Putamen (tissue), 1 donor: ENCODE measurements at regions not wholly inside any gene's neighbourhood (a gene's known extent, or its start where the extent isn't known, plus 50 kb on each side); places are given as distances from the start of the nearest gene placed in this dataset.
A peak's percentile ranks its signal among the peaks of the same experiment; 100 is the strongest.
"Not testable (repeated sequence)": the region's sequence is repeated elsewhere in the genome, so short reads cannot be mapped to it uniquely, and the experiment has no call there.

ENCODE experiments used
- DNase-seq: peaks from one replicate; pipeline ENCODE4 v3.0.0-alpha.2; 2016; ENCODE audit warnings: low spot score

DNA sequence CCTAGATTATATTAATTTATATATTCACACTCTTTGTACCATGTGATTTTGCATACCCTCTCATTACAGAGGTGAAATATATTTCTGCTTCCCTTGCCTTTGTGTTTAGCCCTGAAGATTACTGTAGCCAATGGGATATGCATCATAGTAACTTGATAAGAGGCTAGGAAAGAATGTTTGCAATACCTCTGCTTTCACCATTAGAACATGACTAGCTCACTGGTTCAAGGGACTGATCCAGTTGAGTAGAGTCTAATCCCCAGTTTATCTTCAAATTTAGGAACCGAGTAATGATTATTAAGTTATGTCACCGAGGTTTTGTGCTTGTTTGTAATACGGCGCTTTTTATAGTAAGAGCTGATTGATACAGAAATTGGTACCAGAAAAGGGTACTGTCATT lies 552.6 kb upstream of the GJE1 start:
- DNase-seq, result no peak

DNA sequence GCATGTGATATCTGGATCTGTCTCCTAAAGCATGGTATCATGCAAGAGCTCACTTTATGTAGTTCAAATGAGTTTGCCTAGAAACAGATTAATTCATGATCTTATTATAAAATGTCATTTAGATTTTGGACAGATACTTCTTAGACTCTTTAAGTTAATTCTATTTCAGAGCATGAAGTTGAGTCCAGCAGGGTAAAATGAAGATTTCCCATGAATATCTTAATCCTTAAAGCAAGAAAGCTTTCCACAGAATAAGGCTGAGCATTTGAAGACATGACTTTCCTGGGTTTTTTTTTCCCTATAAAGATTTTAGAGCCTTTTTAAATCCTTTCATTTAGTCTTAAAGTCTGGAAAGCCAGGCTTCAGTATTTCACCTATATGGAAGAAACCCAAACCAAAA lies 556.0 kb upstream of the GJE1 start:
- no peak for DNase-seq

GRCh38 chr6:141562851-141563763 lies 569.6 kb upstream of the GJE1 start:
- DNase-seq, result peak; percentile 75

- DNase-seq, result peak; percentile 3
Observed at GRCh38 chr6:141562186-141562811, 570.4 kb upstream of the GJE1 start.

DNA sequence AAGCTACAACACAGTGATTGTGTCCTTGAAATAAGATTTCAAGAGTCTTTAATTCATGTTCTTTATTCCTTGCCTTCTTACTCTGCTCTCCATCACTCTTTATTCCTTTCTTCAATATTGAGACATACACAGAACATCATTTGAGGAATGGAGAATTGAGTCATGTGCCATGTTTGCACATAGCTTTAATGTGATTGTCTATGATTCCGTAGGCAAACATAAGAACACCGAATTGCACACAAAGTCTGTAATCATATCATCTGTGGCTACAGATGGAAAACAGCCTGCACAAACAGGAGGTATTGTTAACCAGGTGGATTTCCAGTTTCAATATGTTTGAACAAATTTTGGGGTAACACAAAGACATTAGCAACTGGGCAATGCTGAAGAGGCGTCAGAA lies 571.6 kb upstream of the GJE1 start:
- no peak for DNase-seq

GRCh38 chr6:141552463-141552862 lies 580.3 kb upstream of the GJE1 start:
- no peak for DNase-seq

DNA sequence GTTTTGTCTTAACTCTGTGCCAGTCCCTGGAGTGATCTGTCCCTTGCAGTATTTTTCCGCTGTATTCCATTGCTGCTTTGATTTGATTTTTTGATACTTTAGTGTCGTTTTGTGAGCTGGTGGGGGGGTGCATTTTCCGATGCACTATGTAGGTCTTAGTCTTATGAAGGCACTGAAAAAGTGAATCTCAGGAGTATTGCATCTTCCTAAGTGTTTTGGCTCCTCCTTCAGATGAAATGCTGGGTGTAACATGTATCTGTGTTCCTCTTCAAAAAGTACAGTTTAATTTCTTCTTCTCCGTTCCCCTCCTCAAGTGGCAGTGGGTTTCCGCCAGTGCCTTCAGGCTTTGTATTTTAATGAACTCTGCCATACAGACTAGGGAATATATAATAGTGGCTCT lies 580.7 kb upstream of the GJE1 start:
- DNase-seq, result no peak

GRCh38 chr6:141551318-141551717 lies 581.4 kb upstream of the GJE1 start:
- no peak for DNase-seq

- DNase-seq, result no peak
Observed at GRCh38 chr6:141550471-141550870, 582.3 kb upstream of the GJE1 start.

- no peak for DNase-seq
Observed at GRCh38 chr6:141548966-141549365, 583.8 kb upstream of the GJE1 start.

DNA sequence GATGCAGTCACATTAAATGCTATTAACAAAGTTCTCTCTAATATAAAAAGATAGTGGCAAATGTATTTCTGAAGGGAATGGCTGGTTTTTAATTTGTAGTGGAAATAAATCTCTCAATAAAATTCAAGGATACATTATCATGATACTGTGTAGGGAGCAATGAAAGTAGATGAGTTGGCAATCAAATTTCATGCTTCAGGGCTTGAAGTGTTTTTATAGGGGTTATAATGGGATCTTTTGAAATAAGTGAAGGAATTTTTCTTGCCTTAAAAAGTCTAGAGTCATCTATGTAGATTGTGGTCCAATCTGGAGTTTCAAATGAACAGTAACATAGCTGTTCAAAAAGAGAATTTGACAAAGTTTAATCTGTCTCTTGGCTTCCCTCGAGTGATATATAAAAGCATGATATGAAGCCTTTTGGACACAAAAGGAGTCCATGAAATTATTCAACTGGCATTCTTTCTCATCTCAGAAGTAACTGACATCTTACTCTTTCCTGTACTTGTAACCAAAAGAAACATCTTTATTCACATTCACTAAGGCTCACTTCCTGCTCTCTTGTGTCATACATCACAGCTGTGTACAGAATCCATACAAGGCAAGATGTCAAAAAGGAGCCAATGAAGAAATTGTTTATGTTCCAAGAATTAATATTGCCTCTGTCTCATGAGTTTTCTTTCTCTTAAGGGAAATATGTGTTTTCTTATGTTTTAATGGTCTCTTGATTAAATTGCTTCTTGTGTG lies 591.0 kb upstream of the GJE1 start:
- DNase-seq, result no peak

DNA sequence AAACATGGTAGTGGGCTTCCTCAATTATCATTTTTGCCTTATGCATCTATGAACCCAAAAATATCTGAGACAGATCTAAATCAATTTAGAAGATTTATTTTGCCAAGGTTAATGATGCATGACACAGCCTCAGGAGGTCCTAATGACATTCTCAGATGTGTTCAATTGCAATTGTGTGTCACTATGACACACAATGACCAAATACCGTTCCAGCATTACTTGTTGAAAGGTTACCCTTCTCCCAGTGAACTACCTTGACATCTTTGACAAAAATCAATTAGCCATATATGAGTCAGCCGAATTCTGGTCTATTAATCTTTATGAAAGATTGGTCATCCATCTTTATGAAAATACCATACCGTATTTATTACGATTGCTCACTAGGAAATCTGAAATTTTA lies 592.5 kb upstream of the GJE1 start:
- DNase-seq, result no peak

GRCh38 chr6:141539617-141540016 lies 593.1 kb upstream of the GJE1 start:
- DNase-seq, result peak; percentile 12

- DNase-seq, result no peak
Observed at GRCh38 chr6:141532211-141532610, 600.5 kb upstream of the GJE1 start.

DNA sequence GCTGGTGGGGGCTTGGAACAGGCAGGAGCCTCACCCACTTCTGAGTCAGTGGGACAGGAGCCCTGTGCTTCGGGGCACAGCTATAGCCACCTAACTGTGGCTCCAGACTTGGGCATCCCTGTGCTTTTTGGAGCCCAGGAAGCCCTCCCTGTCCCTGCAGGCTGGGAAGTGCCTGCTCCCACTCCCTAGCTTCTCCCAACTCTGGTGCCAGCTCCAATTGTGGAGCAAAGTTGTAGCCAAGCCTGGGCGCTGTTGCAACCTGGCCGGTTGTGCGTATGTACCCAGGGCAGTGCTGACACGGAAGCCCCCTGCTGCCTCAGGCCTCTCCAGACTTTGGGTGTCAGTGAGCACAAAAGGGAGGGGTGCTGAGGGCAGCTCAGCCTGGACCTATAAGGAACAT lies 601.7 kb upstream of the GJE1 start:
- DNase-seq, result no peak

GRCh38 chr6:141528596-141528995 lies 604.1 kb upstream of the GJE1 start:
- no peak for DNase-seq

- DNase-seq, result no peak
Observed at GRCh38 chr6:141526985-141527384, 605.7 kb upstream of the GJE1 start.

GRCh38 chr6:141521440-141521839 lies 611.3 kb upstream of the GJE1 start:
- no peak for DNase-seq

DNA sequence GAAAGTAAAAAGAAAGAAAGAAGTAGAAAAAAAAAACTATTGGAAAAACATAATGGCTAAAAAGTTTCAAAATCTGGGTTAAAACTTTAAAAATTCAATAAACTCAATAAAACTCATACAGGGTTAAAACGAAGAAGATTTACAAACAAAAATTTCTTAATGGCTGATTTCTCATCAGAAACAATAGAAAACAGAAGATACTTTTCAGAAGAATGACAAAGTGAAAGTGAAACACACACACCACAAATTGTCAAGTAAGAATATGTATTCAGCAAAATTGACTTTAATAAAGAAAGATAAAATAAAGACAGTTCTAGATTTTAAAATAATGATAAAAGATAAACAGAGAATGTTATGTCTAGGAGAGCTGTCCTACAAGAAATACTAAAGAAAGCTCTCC lies 618.9 kb upstream of the GJE1 start:
- no peak for DNase-seq

GRCh38 chr6:141510803-141511202 lies 621.9 kb upstream of the GJE1 start:
- no peak for DNase-seq

DNA sequence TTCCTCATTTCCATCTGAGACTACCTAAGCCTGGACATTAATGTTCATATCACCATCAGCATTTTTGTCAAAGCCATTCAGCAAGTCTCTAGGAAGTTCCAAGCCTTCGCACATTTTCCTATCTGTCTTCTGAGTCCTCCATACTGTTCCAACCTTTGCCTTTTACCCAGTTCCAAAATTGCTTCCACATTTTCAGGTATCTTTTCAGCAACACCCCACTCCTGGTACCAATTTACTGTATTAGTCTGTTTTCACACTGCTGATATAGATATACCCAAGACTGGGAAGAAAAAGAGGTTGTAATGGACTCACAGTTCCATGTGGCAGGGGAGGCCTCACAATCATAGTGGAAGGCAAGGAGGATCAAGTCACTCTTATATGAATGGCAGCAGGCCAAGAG lies 626.7 kb upstream of the GJE1 start:
- not testable (repeated sequence) for DNase-seq

DNA sequence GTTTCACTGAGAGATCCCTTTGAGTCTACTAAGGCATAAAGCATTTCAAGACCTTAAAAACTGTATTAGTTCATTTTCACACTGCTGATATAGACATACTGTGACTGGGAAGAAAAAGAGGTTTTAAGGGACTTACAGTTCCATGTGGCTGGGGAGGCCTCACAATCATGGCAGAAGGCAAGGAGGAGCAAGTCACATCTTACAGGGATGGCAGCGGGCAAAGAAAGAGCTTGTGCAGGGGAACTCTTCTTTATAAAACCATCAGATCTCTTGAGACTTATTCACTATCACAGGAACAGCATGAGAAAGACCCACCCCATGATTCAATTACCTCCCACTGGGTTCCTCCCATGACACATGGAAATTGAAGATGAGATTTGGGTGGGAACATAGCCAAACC lies 628.4 kb upstream of the GJE1 start:
- DNase-seq, result not testable (repeated sequence)

GRCh38 chr6:141501616-141502015 lies 631.1 kb upstream of the GJE1 start:
- DNase-seq, result no peak
